Right lobe of liver (tissue), 6 donors: ENCODE measurements at regions not wholly inside any gene's neighbourhood (a gene's known extent, or its start where the extent isn't known, plus 50 kb on each side); places are given as distances from the start of the nearest gene placed in this dataset.

Source experiments
- ATAC-seq, 4 donors: fragments of 200-7000 bp; cut with Tn5 transposase; one replicate each; pipeline ENCODE4 v1.9.1; 2020; ENCODE audit warnings: mild to moderate bottlenecking in 4 of 4, moderate library complexity in 4 of 4
- DNase-seq, 3 donors: peaks; one replicate each; pipeline ENCODE4 v3.0.0-alpha.2; 2020
- H3K27ac ChIP-seq, 3 donors: fragments of 200-600 bp; one replicate each; pipeline ENCODE4 v1.8.0; 2022
- H3K27me3 ChIP-seq, 2 donors: fragments of 200-600 bp; one replicate each; pipeline ENCODE4 v1.8.0; 2022
- H3K36me3 ChIP-seq, 4 donors: fragments of 200-600 bp; sonication (generic) in 1 of 4; one replicate each; pipeline versions ENCODE4 v1.5.1 to v1.8.0; 2017 to 2022; ENCODE audit warnings: control low read depth in 1 of 4
- H3K4me1 ChIP-seq, 4 donors: fragments of 200-600 bp; sonication (generic) in 1 of 4; one replicate each; pipeline versions ENCODE4 v1.5.1 to v1.8.0; 2017 to 2022; ENCODE audit warnings: control low read depth in 1 of 4
- H3K4me3 ChIP-seq, 3 donors: fragments of 200-600 bp; one replicate each; pipeline ENCODE4 v1.8.0; 2022
- H3K9me3 ChIP-seq, 4 donors: fragments of 200-600 bp; sonication (generic) in 1 of 4; one replicate each; pipeline versions ENCODE4 v1.5.1 to v1.8.0; 2017 to 2022; ENCODE audit warnings: control low read depth in 1 of 4
- CTCF ChIP-seq, 4 donors: fragments of 200-600 bp in 3 of 4; fragments of 450-650 bp in 1 of 4; IDR thresholded peaks; one replicate each; pipeline versions ENCODE4 v1.5.1 to v1.8.0; 2016 to 2022; ENCODE audit warnings: antibody characterized with exemption in 4 of 4, mild to moderate bottlenecking in 2 of 4
- POLR2A ChIP-seq: fragments of 450-650 bp; IDR thresholded peaks from one replicate; pipeline ENCODE4 v1.6.1; 2017; ENCODE audit warnings: antibody characterized with exemption, mild to moderate bottlenecking
- WGBS: methylation state at CpG from one replicate; pipeline ENCODE4 v1.1.6; 2018; ENCODE audit warnings: low coverage, low lambda C conversion rate; ENCODE audit not compliant: insufficient coverage; ENCODE audit errors: missing lambda C conversion rate; 5-methylcytosine and 5-hydroxymethylcytosine counted together
- intact Hi-C, 2 donors: fragments of 100-400 bp; cut with DNase I; formaldehyde crosslinking; loops; one replicate each; pipeline versions ENCODE4 v1.11.2 to v1.14.1; 2022
- donor health status: DM: no; HTN: yes; CAD: no.
- donor health status: DM: no; HTN: no; CAD: no.
- donor health status: DM: no; HTN: no; CAD: no.
- donor health status: DM: no; HTN: yes; CAD: no.
- donor health status: DM: no; HTN: yes; CAD: no.

- H3K27me3 ChIP-seq = no peaks in the 10 kb centered on the region
- H3K4me1 ChIP-seq = peaks cover 0 to 24% (median 11%) of the 10 kb centered on the region in 4 donors
- H3K27ac ChIP-seq = peak overlapping the region in 2 of 3 donors; percentile 24 to 25
- WGBS = no CpG with 5 or more reads among the region's 1 CpG
- no peak for ATAC-seq
- H3K4me3 ChIP-seq = no peak overlapping the region
- intact Hi-C loops = no loop called here
- TF ChIP-seq CTCF (IDR thresholded peaks at IDR 0.05) = no peak
- no peak for TF ChIP-seq POLR2A
- DNase-seq = no peak
- H3K36me3 ChIP-seq = no peaks in the 10 kb centered on the region
- no peaks in the 10 kb centered on the region for H3K9me3 ChIP-seq
Measured at GRCh38 chr4:41425650-41426049, 112.3 kb upstream of the LIMCH1 start.

GRCh38 chr4:41426539-41426938 lies 111.4 kb upstream of the LIMCH1 start:
- no peaks in the 10 kb centered on the region for H3K36me3 ChIP-seq
- intact Hi-C loops = no loop called here
- H3K27me3 ChIP-seq = no peaks in the 10 kb centered on the region
- ATAC-seq = peak; percentile 79 to 87 (median 80)
- H3K4me3 ChIP-seq = no peak overlapping the region
- peak in 1 of 3 donors; percentile 64 for DNase-seq
- H3K27ac ChIP-seq = peak overlapping the region; percentile 85 to 96 (median 95)
- 10% methylated on average over 3 of the region's 3 CpGs for WGBS
- TF ChIP-seq POLR2A = no peak
- TF ChIP-seq CTCF (IDR thresholded peaks at IDR 0.05) = no peak
- H3K4me1 ChIP-seq = peaks cover 0 to 24% (median 11%) of the 10 kb centered on the region in 4 donors
- H3K9me3 ChIP-seq = no peaks in the 10 kb centered on the region

DNA sequence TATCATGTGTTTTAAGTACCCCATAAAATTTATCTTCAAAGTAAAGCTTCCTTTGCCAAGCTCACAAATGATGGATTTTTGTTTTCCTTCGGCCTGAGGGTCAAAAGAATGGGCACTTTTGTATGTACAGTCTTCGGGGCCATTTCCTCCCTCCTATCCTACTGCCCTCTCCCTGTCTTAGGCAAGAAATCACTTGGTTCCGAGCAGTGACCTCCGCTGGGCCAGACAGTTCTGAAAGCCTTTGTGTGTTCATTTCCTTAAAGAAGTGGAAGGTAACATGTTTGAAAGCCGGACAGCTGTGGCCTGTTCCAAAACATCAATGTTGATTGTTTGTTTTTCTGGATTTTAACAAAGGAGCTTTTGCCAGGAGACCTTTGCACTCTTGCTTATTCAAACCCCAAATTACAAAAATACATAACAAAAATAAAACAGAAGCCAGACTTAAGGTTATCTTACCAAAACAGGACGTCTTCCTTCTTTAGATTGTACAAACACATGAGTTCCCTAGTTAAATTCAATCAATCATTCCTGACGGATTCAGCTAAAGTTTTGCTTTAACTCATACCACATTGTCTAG lies 110.6 kb upstream of the LIMCH1 start:
- H3K4me3 ChIP-seq = no peak overlapping the region
- ATAC-seq = peak; percentile 74 to 83 (median 78)
- H3K27me3 ChIP-seq = no peaks in the 10 kb centered on the region
- peak overlapping the region; percentile 85 to 96 (median 95) for H3K27ac ChIP-seq
- WGBS = 13% methylated on average over 7 of the region's 7 CpGs
- H3K36me3 ChIP-seq = no peaks in the 10 kb centered on the region
- no peak for TF ChIP-seq POLR2A
- TF ChIP-seq CTCF (IDR thresholded peaks at IDR 0.05) = no peak
- H3K9me3 ChIP-seq = no peaks in the 10 kb centered on the region
- DNase-seq = peak in 2 of 3 donors; percentile 32 to 55
- intact Hi-C loops = no loop called here
- H3K4me1 ChIP-seq = peaks cover 0 to 24% (median 11%) of the 10 kb centered on the region in 4 donors

DNA sequence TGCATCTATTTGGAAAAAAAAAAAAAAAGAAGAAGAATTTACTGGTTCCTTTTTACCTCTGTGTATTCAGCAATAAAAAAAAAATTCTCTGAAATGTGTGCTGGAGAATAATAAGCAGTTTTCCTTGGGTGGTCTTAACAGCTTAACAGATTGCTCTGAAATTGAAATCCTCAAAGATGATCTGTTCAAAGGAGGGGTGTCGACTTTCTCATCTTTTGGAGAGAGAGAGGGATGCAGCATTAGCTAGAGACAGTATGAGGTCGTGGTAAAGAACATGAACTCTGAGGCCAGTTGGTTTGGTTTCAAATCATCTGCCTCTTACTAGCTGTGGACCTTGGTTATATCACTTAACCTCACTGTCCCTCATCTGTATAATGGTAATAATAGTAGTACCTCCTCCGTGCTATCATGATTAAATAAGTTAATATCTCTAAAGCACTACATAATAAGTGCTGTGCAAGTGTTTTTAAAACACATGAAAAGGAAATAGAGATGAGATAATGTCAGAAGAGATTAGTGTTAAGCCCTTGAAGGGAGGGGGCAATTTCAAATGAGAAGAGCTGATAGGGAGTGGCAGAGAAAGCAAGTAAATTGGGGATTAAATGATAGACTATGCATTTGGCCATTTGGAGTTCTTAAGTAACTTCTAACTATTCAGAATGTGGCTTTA lies 109.9 kb upstream of the LIMCH1 start:
- TF ChIP-seq CTCF (IDR thresholded peaks at IDR 0.05) (no peak), POLR2A (no peak)
- H3K27me3 ChIP-seq = no peaks in the 10 kb centered on the region
- no peak overlapping the region for H3K4me3 ChIP-seq
- ATAC-seq (peak in 3 of 4 donors; percentile 11 to 37 (median 35)), DNase-seq (no peak)
- no peaks in the 10 kb centered on the region for H3K9me3 ChIP-seq
- 34% methylated on average over 3 of the region's 3 CpGs for WGBS
- H3K4me1 ChIP-seq = peaks cover 0 to 24% (median 11%) of the 10 kb centered on the region in 4 donors
- intact Hi-C loops = no loop called here
- H3K27ac ChIP-seq = peak overlapping the region; percentile 85 to 96 (median 95)
- no peaks in the 10 kb centered on the region for H3K36me3 ChIP-seq
